Endothelial cell (in vitro differentiated cells): ENCODE measurements at regions not wholly inside any gene's neighbourhood (a gene's known extent, or its start where the extent isn't known, plus 50 kb on each side); places are given as distances from the start of the nearest gene placed in this dataset.

ENCODE experiments used
- DNase-seq: peaks from one replicate; pipeline ENCODE4 v3.0.0; 2021; ENCODE audit warnings: low spot score
- H3K27ac Mint-ChIP-seq: one replicate; pipeline ENCODE4 v1.8.0; 2021; ENCODE audit warnings: mixed read lengths, inconsistent platforms; ENCODE audit not compliant: unreplicated experiment
- H3K27me3 Mint-ChIP-seq: one replicate; pipeline ENCODE4 v1.8.0; 2021; ENCODE audit warnings: mild to moderate bottlenecking, moderate library complexity, mixed read lengths, inconsistent platforms; ENCODE audit not compliant: unreplicated experiment
- H3K36me3 Mint-ChIP-seq: one replicate; pipeline ENCODE4 v1.8.0; 2021; ENCODE audit warnings: mild to moderate bottlenecking, low read depth, mixed read lengths, inconsistent platforms; ENCODE audit not compliant: unreplicated experiment
- H3K4me1 Mint-ChIP-seq: one replicate; pipeline ENCODE4 v1.8.0; 2021; ENCODE audit warnings: mild to moderate bottlenecking, mixed read lengths, inconsistent platforms; ENCODE audit not compliant: unreplicated experiment
- H3K4me3 Mint-ChIP-seq: one replicate; pipeline ENCODE4 v1.8.0; 2021; ENCODE audit warnings: mild to moderate bottlenecking, mixed read lengths, inconsistent platforms; ENCODE audit not compliant: unreplicated experiment
- H3K9me3 Mint-ChIP-seq: one replicate; pipeline ENCODE4 v1.8.0; 2021; ENCODE audit warnings: mixed read lengths, inconsistent platforms; ENCODE audit not compliant: unreplicated experiment
- CTCF ChIP-seq: fragments of 200-600 bp; sonication (generic); IDR thresholded peaks from one replicate; pipeline ENCODE4 v1.5.0; 2021; ENCODE audit warnings: antibody characterized with exemption; ENCODE audit not compliant: unreplicated experiment

GRCh38 chr10:58885146-58885545 lies 291.3 kb upstream of the PHYHIPL start:
- DNase-seq, result no peak
- TF ChIP-seq CTCF, result no peak
- no peaks in the 10 kb centered on the region for H3K36me3 Mint-ChIP-seq
- no peaks in the 10 kb centered on the region for H3K27me3 Mint-ChIP-seq
- H3K4me3 Mint-ChIP-seq, result no peak overlapping the region
- H3K27ac Mint-ChIP-seq, result no peak overlapping the region
- no peaks in the 10 kb centered on the region for H3K9me3 Mint-ChIP-seq
- H3K4me1 Mint-ChIP-seq, result no peaks in the 10 kb centered on the region

DNA sequence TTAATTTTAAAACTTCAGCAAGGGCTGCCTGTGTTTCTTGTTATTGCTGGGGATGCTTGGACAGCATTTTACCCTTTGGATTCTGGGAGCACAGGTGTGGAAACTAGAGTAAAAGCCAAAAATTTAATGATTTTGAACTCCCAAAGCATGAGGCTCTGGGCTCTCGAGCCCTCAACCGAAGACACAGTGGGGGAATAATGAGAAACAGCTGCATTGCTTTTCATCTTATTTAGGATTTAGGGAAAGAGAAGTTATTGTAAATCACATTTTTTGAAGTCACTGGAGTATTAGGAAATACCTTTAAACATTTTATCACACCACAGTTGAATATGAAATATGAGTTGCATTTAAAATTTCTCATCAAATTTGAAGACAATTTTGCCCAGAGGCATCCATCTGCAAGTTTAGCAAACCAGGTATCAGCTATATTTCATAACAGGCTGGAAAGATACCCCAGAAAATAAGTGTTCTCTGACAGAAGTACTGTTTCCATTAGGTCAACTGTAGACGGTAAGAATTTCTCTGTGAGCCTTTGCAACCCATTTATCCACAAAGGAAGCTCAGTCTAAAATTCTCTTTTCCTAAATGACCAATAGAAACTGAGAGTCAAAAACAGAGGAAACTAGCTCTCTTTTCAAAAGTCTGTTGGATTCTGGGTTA lies 290.6 kb upstream of the PHYHIPL start:
- DNase-seq, result no peak
- no peak for TF ChIP-seq CTCF
- H3K27ac Mint-ChIP-seq, result no peak overlapping the region
- H3K36me3 Mint-ChIP-seq, result no peaks in the 10 kb centered on the region
- no peaks in the 10 kb centered on the region for H3K27me3 Mint-ChIP-seq
- no peak overlapping the region for H3K4me3 Mint-ChIP-seq
- H3K9me3 Mint-ChIP-seq, result no peaks in the 10 kb centered on the region
- H3K4me1 Mint-ChIP-seq, result no peaks in the 10 kb centered on the region

- Mint-ChIP-seq H3K4me3 (no peak overlapping the region), H3K4me1 (no peaks in the 10 kb centered on the region), H3K27me3 (no peaks in the 10 kb centered on the region), H3K27ac (no peak overlapping the region), H3K9me3 (no peaks in the 10 kb centered on the region), H3K36me3 (no peaks in the 10 kb centered on the region)
- DNase-seq, result no peak
- no peak for TF ChIP-seq CTCF
These were observed 290.0 kb upstream of the PHYHIPL start for GRCh38 chr10:58886406-58886805.

GRCh38 chr10:58887474-58887873 lies 289.0 kb upstream of the PHYHIPL start:
- no peak for TF ChIP-seq CTCF
- Mint-ChIP-seq H3K4me3 (no peak overlapping the region), H3K4me1 (no peaks in the 10 kb centered on the region), H3K9me3 (no peaks in the 10 kb centered on the region), H3K27ac (no peak overlapping the region), H3K27me3 (no peaks in the 10 kb centered on the region), H3K36me3 (no peaks in the 10 kb centered on the region)
- DNase-seq, result no peak

GRCh38 chr10:58888957-58889356 lies 287.5 kb upstream of the PHYHIPL start:
- H3K4me3 Mint-ChIP-seq, result no peak overlapping the region
- no peak for TF ChIP-seq CTCF
- H3K27me3 Mint-ChIP-seq, result no peaks in the 10 kb centered on the region
- no peaks in the 10 kb centered on the region for H3K4me1 Mint-ChIP-seq
- H3K9me3 Mint-ChIP-seq, result no peaks in the 10 kb centered on the region
- no peak for DNase-seq
- H3K36me3 Mint-ChIP-seq, result no peaks in the 10 kb centered on the region
- no peak overlapping the region for H3K27ac Mint-ChIP-seq
